ENCODE measurements at regions not wholly inside any gene's neighbourhood (a gene's known extent, or its start where the extent isn't known, plus 50 kb on each side); places are given as distances from the start of the nearest gene placed in this dataset.
"Not testable (repeated sequence)": the region's sequence is repeated elsewhere in the genome, so short reads cannot be mapped to it uniquely, and the experiment has no call there.

DNA sequence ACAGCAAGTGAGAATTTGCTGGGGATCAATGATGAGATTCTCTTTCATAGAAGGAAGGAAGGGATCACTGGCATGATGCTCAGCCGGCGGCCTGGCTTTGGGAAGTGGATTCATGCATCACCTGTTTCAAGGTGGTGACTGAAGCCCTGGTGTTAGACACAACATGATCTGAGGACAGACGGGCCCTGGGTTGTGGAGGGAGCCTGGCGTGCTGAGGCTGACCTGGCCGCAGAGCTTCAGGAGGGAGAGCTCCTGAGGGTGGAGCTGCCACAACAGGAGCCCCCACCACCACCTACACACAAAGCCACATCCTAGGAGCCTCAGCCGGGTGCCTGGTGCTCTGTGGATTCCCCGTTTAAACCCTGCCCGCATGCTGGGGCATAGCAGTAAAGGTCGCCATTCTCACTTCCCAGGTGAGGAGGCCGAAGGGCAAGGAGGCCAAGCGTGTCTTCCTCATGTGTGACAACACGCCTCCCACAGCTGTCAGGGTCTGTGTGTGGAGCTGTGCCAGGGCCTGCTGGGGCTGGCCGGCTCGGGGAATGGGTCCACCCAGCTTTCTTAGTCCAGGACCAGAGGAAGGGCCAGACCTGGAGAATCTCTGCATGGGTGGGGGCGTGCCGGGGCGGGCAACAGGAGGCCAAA lies 107.0 kb downstream of the ERMARD start:
- Histone ChIP-seq H3K79me2 (no peaks in the 10 kb centered on the region), H3K4me3 (no peak overlapping the region), H3K9me2 (replicated peaks; ENCODE audit: insufficient read depth) (no peaks in the 10 kb centered on the region), H4K20me1 (ENCODE audit: insufficient read depth, poor library complexity, severe bottlenecking) (no peaks in the 10 kb centered on the region), H3K27me3 (no peaks in the 10 kb centered on the region), H3K27ac (no peak overlapping the region), H3K9me3 (ENCODE audit: low read depth) (no peaks in the 10 kb centered on the region), H2AFZ (no peak overlapping the region), H3K36me3 (replicated peaks; ENCODE audit: insufficient read depth, low read depth) (no peaks in the 10 kb centered on the region), H3K4me2 (no peak overlapping the region), H3K4me1 (ENCODE audit: insufficient read depth) (peaks cover 15% of the 10 kb centered on the region)
- TF ChIP-seq, protein P1, sequence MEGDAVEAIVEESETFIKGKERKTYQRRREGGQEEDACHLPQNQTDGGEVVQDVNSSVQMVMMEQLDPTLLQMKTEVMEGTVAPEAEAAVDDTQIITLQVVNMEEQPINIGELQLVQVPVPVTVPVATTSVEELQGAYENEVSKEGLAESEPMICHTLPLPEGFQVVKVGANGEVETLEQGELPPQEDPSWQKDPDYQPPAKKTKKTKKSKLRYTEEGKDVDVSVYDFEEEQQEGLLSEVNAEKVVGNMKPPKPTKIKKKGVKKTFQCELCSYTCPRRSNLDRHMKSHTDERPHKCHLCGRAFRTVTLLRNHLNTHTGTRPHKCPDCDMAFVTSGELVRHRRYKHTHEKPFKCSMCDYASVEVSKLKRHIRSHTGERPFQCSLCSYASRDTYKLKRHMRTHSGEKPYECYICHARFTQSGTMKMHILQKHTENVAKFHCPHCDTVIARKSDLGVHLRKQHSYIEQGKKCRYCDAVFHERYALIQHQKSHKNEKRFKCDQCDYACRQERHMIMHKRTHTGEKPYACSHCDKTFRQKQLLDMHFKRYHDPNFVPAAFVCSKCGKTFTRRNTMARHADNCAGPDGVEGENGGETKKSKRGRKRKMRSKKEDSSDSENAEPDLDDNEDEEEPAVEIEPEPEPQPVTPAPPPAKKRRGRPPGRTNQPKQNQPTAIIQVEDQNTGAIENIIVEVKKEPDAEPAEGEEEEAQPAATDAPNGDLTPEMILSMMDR (IDR thresholded peaks at IDR 0.05; ENCODE audit: poor library complexity), result no peak
- TF ChIP-seq EZH2phosphoT487 (IDR thresholded peaks at IDR 0.05; ENCODE audit: low read depth, severe bottlenecking, unreplicated experiment), result no peak
- TF ChIP-seq EZH2 (IDR thresholded peaks at IDR 0.05; ENCODE audit: borderline replicate concordance), result no peak
- WGBS (ENCODE audit: low lambda C conversion rate, missing lambda C conversion rate), result 98% methylated on average over 17 of the region's 17 CpGs
- DNase-seq (ENCODE audit: low spot score), result no peak

DNA sequence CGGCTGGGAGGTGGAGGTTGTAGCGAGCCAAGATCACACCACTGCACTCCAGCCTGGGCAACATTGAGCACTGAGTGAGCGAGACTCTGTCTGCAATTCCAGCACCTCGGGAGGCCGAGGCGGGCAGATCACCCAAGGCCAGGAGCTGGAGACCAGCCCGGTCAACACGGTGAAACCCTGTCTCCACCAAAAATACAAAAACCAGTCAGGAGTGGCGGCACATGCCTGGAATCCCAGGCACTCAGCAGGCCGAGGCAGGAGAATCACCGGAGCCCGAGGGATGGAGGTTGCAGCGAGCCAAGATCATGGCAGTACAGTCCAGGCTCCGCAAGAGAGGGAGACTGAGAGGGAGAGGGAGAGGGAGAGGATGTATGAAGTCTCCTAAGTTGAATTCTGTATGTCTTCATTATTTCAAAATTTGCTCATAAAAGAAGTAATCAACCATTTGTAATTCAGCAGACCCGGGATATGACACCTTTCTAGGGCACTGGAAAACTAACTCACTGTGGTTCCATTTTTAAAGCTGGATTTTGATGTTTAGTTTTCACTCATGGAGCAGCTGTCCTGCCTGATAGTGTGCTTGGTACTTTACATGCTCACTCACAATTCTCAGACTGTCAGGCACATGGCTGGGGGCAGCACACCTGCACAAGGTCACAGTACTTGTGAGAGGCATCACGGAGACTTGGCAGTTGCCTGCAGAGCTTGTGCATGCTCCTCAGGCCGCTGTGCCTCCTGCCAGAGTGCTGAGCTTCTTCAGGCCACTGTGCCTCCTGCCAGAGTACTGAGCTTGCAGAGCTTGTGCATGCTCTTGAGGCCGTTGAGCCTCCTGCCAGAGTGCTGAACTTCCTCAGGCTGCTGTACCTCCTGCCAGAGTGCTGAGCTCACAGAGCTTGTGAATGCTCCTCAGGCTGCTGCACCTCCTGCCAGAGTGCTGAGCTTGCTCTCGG lies 106.2 kb downstream of the ERMARD start:
- Histone ChIP-seq H3K4me2 (no peak overlapping the region), H3K9me2 (replicated peaks; ENCODE audit: insufficient read depth) (no peaks in the 10 kb centered on the region), H4K20me1 (ENCODE audit: insufficient read depth, poor library complexity, severe bottlenecking) (no peaks in the 10 kb centered on the region), H2AFZ (no peak overlapping the region), H3K4me1 (ENCODE audit: insufficient read depth) (peaks cover 13% of the 10 kb centered on the region), H3K27ac (no peak overlapping the region), H3K36me3 (replicated peaks; ENCODE audit: insufficient read depth, low read depth) (no peaks in the 10 kb centered on the region), H3K79me2 (no peaks in the 10 kb centered on the region), H3K27me3 (no peaks in the 10 kb centered on the region), H3K4me3 (no peak overlapping the region), H3K9me3 (ENCODE audit: low read depth) (no peaks in the 10 kb centered on the region)
- no peak for TF ChIP-seq EZH2phosphoT487 (IDR thresholded peaks at IDR 0.05; ENCODE audit: low read depth, severe bottlenecking, unreplicated experiment)
- TF ChIP-seq, protein P1 (IDR thresholded peaks at IDR 0.05; ENCODE audit: poor library complexity), result no peak
- TF ChIP-seq EZH2 (IDR thresholded peaks at IDR 0.05; ENCODE audit: borderline replicate concordance), result no peak
- WGBS (ENCODE audit: low lambda C conversion rate, missing lambda C conversion rate), result 96% methylated on average over 19 of the region's 19 CpGs
- no peak for DNase-seq (ENCODE audit: low spot score)

DNA sequence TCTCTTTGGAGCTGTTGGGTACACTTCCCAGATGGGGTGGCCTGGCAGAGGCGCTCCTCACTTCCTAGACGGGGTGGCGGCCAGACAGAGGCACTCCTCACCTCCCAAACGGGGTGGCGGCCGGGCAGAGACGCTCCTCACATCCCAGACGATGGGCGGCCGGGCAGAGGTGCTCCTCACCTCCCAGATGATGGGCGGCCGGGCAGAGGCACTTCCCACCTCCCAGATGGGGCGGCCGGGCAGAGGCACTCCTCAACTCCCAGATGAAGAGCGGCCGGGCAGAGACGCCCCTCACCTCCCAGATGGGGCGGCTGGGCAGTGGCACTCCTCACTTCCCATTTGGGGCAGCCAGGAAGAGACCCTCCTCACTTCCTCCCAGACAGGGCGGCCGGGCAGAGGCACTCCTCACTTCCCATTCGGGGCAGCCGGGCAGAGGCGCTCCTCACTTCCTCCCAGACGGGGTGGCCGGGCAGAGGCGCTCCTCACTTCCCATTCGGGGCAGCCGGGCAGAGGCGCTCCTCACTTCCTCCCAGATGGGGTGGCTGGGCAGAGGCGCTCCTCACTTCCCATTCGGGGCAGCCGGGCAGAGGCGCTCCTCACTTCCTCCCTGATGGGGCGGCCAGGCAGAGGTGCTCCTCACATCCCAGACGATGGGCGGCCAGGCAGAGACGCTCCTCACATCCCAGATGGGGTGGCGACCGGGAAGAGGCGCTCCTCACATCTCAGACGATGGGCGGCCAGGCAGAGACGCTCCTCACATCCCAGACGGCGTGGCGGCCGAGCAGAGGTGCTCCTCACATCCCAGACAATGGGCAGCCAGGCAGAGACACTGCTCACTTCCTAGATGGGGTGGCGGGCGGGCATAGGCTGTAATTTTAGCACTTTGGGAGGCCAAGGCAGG lies 105.3 kb downstream of the ERMARD start:
- not testable (repeated sequence) for H3K4me3 ChIP-seq; H3K27me3 ChIP-seq; H3K79me2 ChIP-seq; H3K4me2 ChIP-seq; H3K27ac ChIP-seq; H2AFZ ChIP-seq; H3K36me3 ChIP-seq (replicated peaks; ENCODE audit: insufficient read depth, low read depth); H4K20me1 ChIP-seq (ENCODE audit: insufficient read depth, poor library complexity, severe bottlenecking); DNase-seq (ENCODE audit: low spot score); H3K4me1 ChIP-seq (ENCODE audit: insufficient read depth); H3K9me3 ChIP-seq (ENCODE audit: low read depth); H3K9me2 ChIP-seq (replicated peaks; ENCODE audit: insufficient read depth)
- WGBS (ENCODE audit: low lambda C conversion rate, missing lambda C conversion rate), result 98% methylated on average over 37 of the region's 49 CpGs
